CD14-positive monocyte (primary cell): ENCODE measurements at regions not wholly inside any gene's neighbourhood (a gene's known extent, or its start where the extent isn't known, plus 50 kb on each side); places are given as distances from the start of the nearest gene placed in this dataset.

Experiments used
- DNase-seq, 3 donors: peaks; one replicate each; pipeline ENCODE4 v3.0.0-alpha.2; 2011 to 2022
- H2AFZ ChIP-seq: 2 replicates; pipeline ENCODE4 v1.6.0; 2012; ENCODE audit warnings: mild to moderate bottlenecking, low read depth, low read length, inconsistent platforms; ENCODE audit not compliant: insufficient read depth, poor library complexity, severe bottlenecking
- H3K27ac ChIP-seq, 2 donors: 1 replicate in 1 of 2; 2 replicates in 1 of 2; pipeline ENCODE4 v1.5.1; 2012 to 2013; ENCODE audit warnings: low read length in 2 of 2, control low read depth in 1 of 2, inconsistent platforms in 1 of 2, low read depth in 1 of 2, mild to moderate bottlenecking in 1 of 2
- H3K27me3 ChIP-seq, 2 donors: one replicate each; pipeline versions ENCODE4 v1.6.0 to v1.6.1; 2011 to 2013; ENCODE audit warnings: low read length in 2 of 2; ENCODE audit not compliant: control insufficient read depth in 2 of 2, insufficient read depth in 2 of 2
- H3K36me3 ChIP-seq, 2 donors: replicated peaks in 1 of 2; 1 replicate in 1 of 2; 2 replicates in 1 of 2; pipeline versions ENCODE4 v1.5.1 to v1.6.1; 2012 to 2013; ENCODE audit warnings: low read length in 2 of 2, control low read depth in 1 of 2, inconsistent platforms in 1 of 2, mild to moderate bottlenecking in 1 of 2; ENCODE audit not compliant: insufficient read depth in 2 of 2, control insufficient read depth in 1 of 2
- H3K4me1 ChIP-seq, 2 donors: 1 replicate in 1 of 2; 2 replicates in 1 of 2; pipeline versions ENCODE4 v1.5.1 to v1.6.1; 2012 to 2013; ENCODE audit warnings: low read length in 2 of 2, control low read depth in 1 of 2, inconsistent platforms in 1 of 2, mild to moderate bottlenecking in 1 of 2, moderate library complexity in 1 of 2; ENCODE audit not compliant: insufficient read depth in 2 of 2, control insufficient read depth in 1 of 2
- H3K4me2 ChIP-seq: replicated peaks from 2 replicates; pipeline ENCODE3; 2012; ENCODE audit warnings: low read length, moderate library complexity, mild to moderate bottlenecking; ENCODE audit not compliant: poor library complexity, severe bottlenecking; ENCODE audit errors: extremely low read depth
- H3K4me3 ChIP-seq, 3 experiments: fragments of 200-600 bp in 1 of 3; sonication (generic) in 1 of 3; replicated peaks in 1 of 3; 1 replicate in 2 of 3; 2 replicates in 1 of 3; pipeline ENCODE4 v1.5.1; 2011 to 2013; ENCODE audit warnings: low read length in 3 of 3, mild to moderate bottlenecking in 3 of 3, control low read depth in 2 of 3, low read depth in 2 of 3, inconsistent platforms in 1 of 3, moderate library complexity in 1 of 3
- H3K79me2 ChIP-seq: 2 replicates; pipeline ENCODE4 v1.6.0; 2012; ENCODE audit warnings: mild to moderate bottlenecking, control low read depth, inconsistent platforms, low read length, moderate library complexity; ENCODE audit not compliant: insufficient read depth
- H3K9ac ChIP-seq: 2 replicates; pipeline ENCODE4 v1.6.0; 2017; ENCODE audit warnings: low read length, mild to moderate bottlenecking; ENCODE audit not compliant: insufficient read depth, poor library complexity, severe bottlenecking
- H3K9me3 ChIP-seq, 2 donors: replicated peaks in 1 of 2; 1 replicate in 1 of 2; 2 replicates in 1 of 2; pipeline versions ENCODE4 v1.5.1 to v1.6.1; 2012 to 2013; ENCODE audit warnings: low read length in 2 of 2, control low read depth in 1 of 2; ENCODE audit not compliant: control insufficient read depth in 1 of 2, insufficient read depth in 1 of 2
- H4K20me1 ChIP-seq: 2 replicates; pipeline ENCODE4 v1.6.0; 2012; ENCODE audit warnings: mild to moderate bottlenecking, low read length, control low read depth, moderate library complexity; ENCODE audit not compliant: insufficient read depth
- H3K27ac Mint-ChIP-seq, 7 donors: one replicate each; pipeline ENCODE4 v1.8.0; 2020; ENCODE audit warnings: mild to moderate bottlenecking in 7 of 7, mixed read lengths in 7 of 7, moderate library complexity in 6 of 7, inconsistent platforms in 2 of 7
- H3K27me3 Mint-ChIP-seq, 3 donors: one replicate each; pipeline ENCODE4 v1.8.0; 2021 to 2022; ENCODE audit warnings: low read depth in 3 of 3, mild to moderate bottlenecking in 3 of 3, mixed read lengths in 3 of 3, moderate library complexity in 3 of 3, inconsistent platforms in 1 of 3
- H3K36me3 Mint-ChIP-seq, 2 donors: one replicate each; pipeline ENCODE4 v1.8.0; 2020; ENCODE audit warnings: mixed read lengths in 2 of 2, inconsistent platforms in 1 of 2, mild to moderate bottlenecking in 1 of 2
- H3K4me1 Mint-ChIP-seq: one replicate; pipeline ENCODE4 v1.8.0; 2020; ENCODE audit warnings: mild to moderate bottlenecking, mixed read lengths
- H3K4me3 Mint-ChIP-seq, 2 donors: one replicate each; pipeline ENCODE4 v1.8.0; 2020; ENCODE audit warnings: mild to moderate bottlenecking in 2 of 2, mixed read lengths in 2 of 2, moderate library complexity in 1 of 2
- H3K9me3 Mint-ChIP-seq, 7 donors: one replicate each; pipeline ENCODE4 v1.8.0; 2020 to 2022; ENCODE audit warnings: mixed read lengths in 7 of 7, mild to moderate bottlenecking in 6 of 7, moderate library complexity in 6 of 7, inconsistent platforms in 2 of 7
- WGBS: methylation state at CpG from one replicate; pipeline ENCODE4 v1.1.5; 2013; ENCODE audit warnings: missing lambda C conversion rate; ENCODE audit not compliant: insufficient coverage; 5-methylcytosine and 5-hydroxymethylcytosine counted together
- intact Hi-C, 2 donors: fragments of 100-400 bp; cut with micrococcal nuclease; formaldehyde crosslinking; loops; one replicate each; pipeline versions ENCODE4 v1.15.0 to v1.15.1; 2023
- TF ChIP-seq, protein P1 (sequence below): fragments of 200-600 bp; IDR thresholded peaks from one replicate; pipeline ENCODE4 v1.8.0; 2022; ENCODE audit warnings: antibody characterized with exemption, mild to moderate bottlenecking

DNA sequence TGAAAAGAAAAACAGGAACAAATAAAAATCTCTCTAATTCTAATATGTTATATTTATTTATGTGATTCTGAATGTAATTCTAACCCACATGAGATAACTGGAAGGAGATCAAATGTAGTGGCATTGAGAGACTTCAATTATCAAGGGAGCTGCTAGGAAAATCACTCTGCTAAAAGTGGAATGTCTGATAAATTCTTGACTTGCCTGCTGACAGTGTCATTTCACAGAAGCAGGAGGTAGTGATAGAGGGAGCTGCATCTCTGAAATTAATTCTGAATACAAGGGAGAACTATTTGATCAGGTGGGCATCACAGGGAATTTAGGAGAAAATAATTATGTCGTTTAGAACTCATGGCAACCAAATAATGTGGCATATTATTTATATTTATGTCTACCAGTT is 303.6 kb downstream of the BCAT1 start:
- Mint-ChIP-seq H3K4me1 (no peaks in the 10 kb centered on the region), H3K27me3 (peaks cover 0 to 2% (median 0%) of the 10 kb centered on the region in 3 donors), H3K4me3 (no peak overlapping the region), H3K9me3 (no peaks in the 10 kb centered on the region), H3K27ac (no peak overlapping the region), H3K36me3 (no peaks in the 10 kb centered on the region)
- Histone ChIP-seq H3K4me3 (no peak overlapping the region), H2AFZ (no peak overlapping the region), H3K9me3 (no peaks in the 10 kb centered on the region), H3K36me3 (no peaks in the 10 kb centered on the region), H3K79me2 (no peaks in the 10 kb centered on the region), H3K27me3 (no peaks in the 10 kb centered on the region), H3K4me1 (no peaks in the 10 kb centered on the region), H4K20me1 (no peaks in the 10 kb centered on the region), H3K27ac (no peak overlapping the region), H3K4me2 (no peak overlapping the region), H3K9ac (no peak overlapping the region)
- no CpG with 5 or more reads among the region's 1 CpG for WGBS
- TF ChIP-seq, protein P1, sequence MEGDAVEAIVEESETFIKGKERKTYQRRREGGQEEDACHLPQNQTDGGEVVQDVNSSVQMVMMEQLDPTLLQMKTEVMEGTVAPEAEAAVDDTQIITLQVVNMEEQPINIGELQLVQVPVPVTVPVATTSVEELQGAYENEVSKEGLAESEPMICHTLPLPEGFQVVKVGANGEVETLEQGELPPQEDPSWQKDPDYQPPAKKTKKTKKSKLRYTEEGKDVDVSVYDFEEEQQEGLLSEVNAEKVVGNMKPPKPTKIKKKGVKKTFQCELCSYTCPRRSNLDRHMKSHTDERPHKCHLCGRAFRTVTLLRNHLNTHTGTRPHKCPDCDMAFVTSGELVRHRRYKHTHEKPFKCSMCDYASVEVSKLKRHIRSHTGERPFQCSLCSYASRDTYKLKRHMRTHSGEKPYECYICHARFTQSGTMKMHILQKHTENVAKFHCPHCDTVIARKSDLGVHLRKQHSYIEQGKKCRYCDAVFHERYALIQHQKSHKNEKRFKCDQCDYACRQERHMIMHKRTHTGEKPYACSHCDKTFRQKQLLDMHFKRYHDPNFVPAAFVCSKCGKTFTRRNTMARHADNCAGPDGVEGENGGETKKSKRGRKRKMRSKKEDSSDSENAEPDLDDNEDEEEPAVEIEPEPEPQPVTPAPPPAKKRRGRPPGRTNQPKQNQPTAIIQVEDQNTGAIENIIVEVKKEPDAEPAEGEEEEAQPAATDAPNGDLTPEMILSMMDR: no peak
- DNase-seq: no peak
- intact Hi-C loops: no loop called here

DNA sequence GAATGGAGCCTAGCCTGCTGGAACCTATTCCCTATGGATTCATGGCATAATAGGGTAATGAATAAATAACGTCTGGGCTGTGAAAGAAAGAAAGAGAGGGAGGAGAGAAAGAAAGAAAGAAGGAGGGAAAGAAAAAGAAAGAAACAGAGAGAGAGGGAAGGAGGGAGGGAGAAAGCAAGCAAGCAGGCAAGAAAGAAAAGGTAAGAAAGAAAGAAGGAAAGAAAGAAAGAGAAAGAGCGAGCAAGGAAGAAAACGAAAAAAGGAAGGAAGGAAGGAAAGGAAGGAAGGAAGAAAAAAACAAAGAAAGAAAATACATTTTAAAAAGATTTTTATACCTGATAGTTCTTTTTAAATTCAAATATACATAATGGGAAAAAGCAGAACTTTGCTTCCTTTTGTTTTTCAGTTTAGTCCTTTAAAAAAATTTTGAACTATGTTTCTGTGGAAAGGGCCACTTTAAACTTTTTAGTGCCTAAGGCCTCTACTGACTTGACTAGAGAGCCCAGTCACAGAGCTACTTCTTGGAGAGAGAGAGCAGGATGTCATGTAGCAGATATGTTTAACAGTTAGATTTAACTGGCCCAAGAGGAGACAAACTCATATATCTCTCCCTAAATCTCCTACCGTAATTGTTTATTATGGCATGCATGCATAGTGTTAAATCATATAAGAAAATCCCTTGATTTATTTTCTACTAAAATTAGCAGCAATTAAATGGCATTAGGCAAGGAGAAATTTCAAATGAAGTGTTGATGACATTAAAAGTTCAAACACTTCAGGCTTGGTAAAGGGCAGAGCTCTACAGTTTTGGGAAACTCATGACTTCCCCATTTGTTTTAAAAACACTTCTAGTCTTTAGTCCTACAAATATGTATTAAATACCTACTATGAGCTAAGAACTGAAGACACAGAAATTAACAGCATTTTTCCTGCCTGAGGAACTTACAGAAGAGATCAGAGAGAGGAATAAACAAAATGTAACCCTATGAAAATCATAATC is 305.5 kb downstream of the BCAT1 start:
- no peaks in the 10 kb centered on the region for H4K20me1 ChIP-seq
- TF ChIP-seq, protein P1: no peak
- Mint-ChIP-seq H3K9me3 (no peaks in the 10 kb centered on the region), H3K36me3 (no peaks in the 10 kb centered on the region), H3K4me1 (no peaks in the 10 kb centered on the region), H3K4me3 (no peak overlapping the region), H3K27me3 (peaks cover 0 to 2% (median 0%) of the 10 kb centered on the region in 3 donors), H3K27ac (no peak overlapping the region)
- no peak overlapping the region for H3K27ac ChIP-seq
- H3K36me3 ChIP-seq: no peaks in the 10 kb centered on the region
- no peak overlapping the region for H3K9ac ChIP-seq
- DNase-seq: no peak
- intact Hi-C loops: no loop called here
- no peak overlapping the region for H3K4me2 ChIP-seq
- H3K79me2 ChIP-seq: no peaks in the 10 kb centered on the region
- H3K4me3 ChIP-seq: no peak overlapping the region
- 75% methylated on average over 1 of the region's 4 CpGs for WGBS
- no peak overlapping the region for H2AFZ ChIP-seq
- H3K9me3 ChIP-seq: no peaks in the 10 kb centered on the region
- no peaks in the 10 kb centered on the region for H3K4me1 ChIP-seq
- H3K27me3 ChIP-seq: no peaks in the 10 kb centered on the region
